ENCODE measurements at regions not wholly inside any gene's neighbourhood (a gene's known extent, or its start where the extent isn't known, plus 50 kb on each side); places are given as distances from the start of the nearest gene placed in this dataset.

- Histone ChIP-seq H4K20me1 (no peaks in the 10 kb centered on the region), H3K27me3 (no peaks in the 10 kb centered on the region), H3K4me3 (no peak overlapping the region), H3K9ac (no peak overlapping the region), H3K9me3 (replicated peaks in 1 of 11) (no peaks in the 10 kb centered on the region), H3K27ac (no peak overlapping the region), H3K4me2 (no peak overlapping the region), H3K36me3 (no peaks in the 10 kb centered on the region), H3K4me1 (no peaks in the 10 kb centered on the region)
- no peak for TF ChIP-seq Cebpa-rat (IDR thresholded peaks at IDR 0.05)
Measured at GRCh38 chr2:59295524-59296162, 1054.5 kb upstream of the FANCL start.

DNA sequence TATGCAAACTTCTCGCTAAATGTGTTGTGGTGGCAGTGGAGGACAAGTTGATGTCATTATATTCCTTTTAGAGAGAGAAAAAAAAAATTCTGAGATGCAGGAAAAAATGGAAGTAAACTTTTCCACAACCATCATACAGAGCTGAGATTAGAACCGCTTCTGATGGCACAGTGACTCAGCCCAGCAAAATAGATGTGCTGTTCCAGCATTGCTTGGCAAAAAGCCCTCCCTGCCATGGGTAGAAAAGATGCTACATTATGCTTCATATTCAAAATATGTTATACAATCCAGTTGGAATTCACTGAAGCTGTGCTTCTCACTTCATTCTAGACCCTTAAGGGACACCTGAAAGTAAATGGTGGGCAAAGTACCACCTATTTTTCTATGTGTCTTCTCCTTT lies 1047.6 kb upstream of the FANCL start:
- no peak for TF ChIP-seq Cebpa-rat (IDR thresholded peaks at IDR 0.05)
- no peak overlapping the region for H3K9ac ChIP-seq
- peaks cover 6 to 22% (median 14%) of the 10 kb centered on the region in 10 experiments; a peak in 18 of 20 replicates for H3K4me1 ChIP-seq

GRCh38 chr2:59282374-59283057 lies 1041.4 kb upstream of the FANCL start:
- Histone ChIP-seq H3K9me3 (replicated peaks in 1 of 11) (no peaks in the 10 kb centered on the region), H3K27me3 (no peaks in the 10 kb centered on the region), H4K20me1 (no peaks in the 10 kb centered on the region), H3K4me2 (no peak overlapping the region), H3K4me3 (no peak overlapping the region), H3K9ac (no peak overlapping the region), H3K4me1 (peaks cover 0 to under 1% (median 0%) of the 10 kb centered on the region in 10 experiments; a peak in 4 of 20 replicates), H3K27ac (no peak overlapping the region), H3K36me3 (no peaks in the 10 kb centered on the region)
- TF ChIP-seq Cebpa-rat (IDR thresholded peaks at IDR 0.05), result no peak

More for the DNA sequence above, 1047.6 kb upstream of the FANCL start:
- H3K9me3 ChIP-seq (replicated peaks in 1 of 11), result no peaks in the 10 kb centered on the region
- H3K4me2 ChIP-seq, result peak overlapping the region in 10 of 11 experiments; percentile 38 to 80 (median 62); a peak in 20 of 22 replicates
- H3K4me3 ChIP-seq, result no peak overlapping the region
- no peaks in the 10 kb centered on the region for H4K20me1 ChIP-seq
- no peaks in the 10 kb centered on the region for H3K36me3 ChIP-seq
- no peaks in the 10 kb centered on the region for H3K27me3 ChIP-seq
- no peak overlapping the region for H3K27ac ChIP-seq

- TF ChIP-seq Cebpa-rat (IDR thresholded peaks at IDR 0.05), result no peak
- Histone ChIP-seq H3K4me3 (no peak overlapping the region), H3K36me3 (no peaks in the 10 kb centered on the region), H4K20me1 (no peaks in the 10 kb centered on the region), H3K9me3 (replicated peaks in 1 of 11) (no peaks in the 10 kb centered on the region), H3K9ac (no peak overlapping the region), H3K27me3 (no peaks in the 10 kb centered on the region), H3K4me2 (no peak overlapping the region), H3K27ac (no peak overlapping the region), H3K4me1 (no peaks in the 10 kb centered on the region)
Measured at GRCh38 chr2:59277671-59278070, 1036.5 kb upstream of the FANCL start.

DNA sequence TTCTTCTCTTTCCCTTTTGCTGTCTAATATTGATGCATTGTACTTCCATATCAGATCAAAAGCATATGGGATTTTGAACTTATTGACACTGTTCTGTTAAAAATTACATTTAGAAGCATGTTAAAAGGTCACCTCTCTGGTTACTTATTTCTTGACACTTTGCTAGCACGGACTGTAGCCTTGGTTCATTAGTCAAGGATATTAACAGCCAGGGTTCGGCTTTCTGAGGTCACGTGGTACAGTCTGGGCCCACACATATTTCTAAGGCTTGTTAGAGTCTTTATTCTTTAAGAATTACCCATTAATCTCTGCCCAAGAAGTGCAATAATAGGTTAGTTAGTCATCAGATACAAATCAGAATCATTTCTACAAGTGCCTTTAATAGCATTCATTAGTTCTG lies 1035.8 kb upstream of the FANCL start:
- Histone ChIP-seq H3K27me3 (no peaks in the 10 kb centered on the region), H3K4me1 (no peaks in the 10 kb centered on the region), H3K9me3 (replicated peaks in 1 of 11) (no peaks in the 10 kb centered on the region), H3K9ac (no peak overlapping the region), H4K20me1 (no peaks in the 10 kb centered on the region), H3K4me3 (no peak overlapping the region), H3K27ac (no peak overlapping the region), H3K36me3 (no peaks in the 10 kb centered on the region), H3K4me2 (no peak overlapping the region)
- TF ChIP-seq Cebpa-rat (IDR thresholded peaks at IDR 0.05), result no peak

DNA sequence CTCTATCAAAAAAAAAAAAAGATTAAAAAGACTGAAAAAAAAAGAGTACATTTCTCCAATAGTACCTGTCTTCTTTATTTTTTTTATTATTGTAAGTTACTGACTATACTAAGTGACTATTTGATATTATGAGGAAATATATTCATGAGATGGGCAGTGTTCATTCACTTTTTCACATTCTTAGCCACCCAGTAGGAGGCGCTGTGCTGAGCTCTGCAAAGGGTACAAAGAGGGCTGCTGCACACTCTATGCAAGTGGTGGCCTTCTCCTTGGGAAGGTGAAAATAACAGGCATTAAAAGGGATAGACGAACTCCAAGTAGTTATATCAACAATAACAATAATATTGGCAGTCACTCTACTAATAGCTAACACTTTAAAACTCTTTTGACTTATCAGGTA lies 1034.9 kb upstream of the FANCL start:
- Histone ChIP-seq H3K36me3 (no peaks in the 10 kb centered on the region), H3K9ac (no peak overlapping the region), H3K4me2 (no peak overlapping the region), H4K20me1 (no peaks in the 10 kb centered on the region), H3K9me3 (replicated peaks in 1 of 11) (no peaks in the 10 kb centered on the region), H3K4me3 (no peak overlapping the region), H3K27me3 (no peaks in the 10 kb centered on the region), H3K4me1 (no peaks in the 10 kb centered on the region), H3K27ac (no peak overlapping the region)
- no peak for TF ChIP-seq Cebpa-rat (IDR thresholded peaks at IDR 0.05)

DNA sequence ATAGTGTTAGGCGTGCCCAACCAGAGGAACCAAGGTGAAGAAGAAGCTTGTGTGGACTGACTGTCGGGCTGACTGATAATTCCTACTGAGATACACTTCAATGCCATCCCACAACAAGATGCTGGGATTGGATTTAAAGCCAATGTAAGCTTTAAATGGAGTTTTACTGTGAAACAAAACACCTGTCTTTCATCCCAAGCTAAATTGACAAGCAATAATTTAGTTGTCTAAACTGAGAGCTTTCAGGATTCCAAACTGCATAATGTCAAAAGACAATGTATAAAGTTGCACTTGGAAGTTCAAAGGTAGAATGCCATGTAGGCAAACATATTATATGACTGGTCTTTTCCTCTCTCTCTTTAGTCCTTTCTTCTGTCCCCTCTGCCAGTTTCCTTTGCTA lies 1025.3 kb upstream of the FANCL start:
- H3K36me3 ChIP-seq, result no peaks in the 10 kb centered on the region
- H4K20me1 ChIP-seq, result no peaks in the 10 kb centered on the region
- H3K4me1 ChIP-seq, result no peaks in the 10 kb centered on the region
- H3K9ac ChIP-seq, result no peak overlapping the region
- no peak for TF ChIP-seq Cebpa-rat (IDR thresholded peaks at IDR 0.05)
- H3K4me2 ChIP-seq, result no peak overlapping the region
- H3K9me3 ChIP-seq (replicated peaks in 1 of 11), result no peaks in the 10 kb centered on the region
- H3K4me3 ChIP-seq, result no peak overlapping the region
- no peak overlapping the region for H3K27ac ChIP-seq
- H3K27me3 ChIP-seq, result no peaks in the 10 kb centered on the region

GRCh38 chr2:59259913-59260312 lies 1018.8 kb upstream of the FANCL start:
- H3K4me2 ChIP-seq, result no peak overlapping the region
- no peak overlapping the region for H3K27ac ChIP-seq
- no peaks in the 10 kb centered on the region for H3K4me1 ChIP-seq
- no peaks in the 10 kb centered on the region for H3K27me3 ChIP-seq
- H3K9me3 ChIP-seq (replicated peaks in 1 of 11), result no peaks in the 10 kb centered on the region
- no peaks in the 10 kb centered on the region for H3K36me3 ChIP-seq
- H4K20me1 ChIP-seq, result no peaks in the 10 kb centered on the region
- no peak overlapping the region for H3K9ac ChIP-seq
- no peak for TF ChIP-seq Cebpa-rat (IDR thresholded peaks at IDR 0.05)
- no peak overlapping the region for H3K4me3 ChIP-seq

GRCh38 chr2:59256290-59256689 lies 1015.2 kb upstream of the FANCL start:
- Histone ChIP-seq H3K9me3 (replicated peaks in 1 of 11) (no peaks in the 10 kb centered on the region), H3K4me1 (no peaks in the 10 kb centered on the region), H3K4me3 (no peak overlapping the region), H3K36me3 (no peaks in the 10 kb centered on the region), H3K27me3 (no peaks in the 10 kb centered on the region), H3K27ac (no peak overlapping the region), H4K20me1 (no peaks in the 10 kb centered on the region), H3K9ac (no peak overlapping the region), H3K4me2 (no peak overlapping the region)
- TF ChIP-seq Cebpa-rat (IDR thresholded peaks at IDR 0.05), result no peak

GRCh38 chr2:59254279-59254678 lies 1013.2 kb upstream of the FANCL start:
- Histone ChIP-seq H3K4me2 (no peak overlapping the region), H3K9ac (no peak overlapping the region), H3K36me3 (no peaks in the 10 kb centered on the region), H3K27me3 (no peaks in the 10 kb centered on the region), H4K20me1 (no peaks in the 10 kb centered on the region), H3K4me1 (no peaks in the 10 kb centered on the region), H3K4me3 (no peak overlapping the region), H3K9me3 (replicated peaks in 1 of 11) (no peaks in the 10 kb centered on the region), H3K27ac (no peak overlapping the region)
- TF ChIP-seq Cebpa-rat (IDR thresholded peaks at IDR 0.05), result no peak
